Loucy (cell line): ENCODE measurements at regions not wholly inside any gene's neighbourhood (a gene's known extent, or its start where the extent isn't known, plus 50 kb on each side); places are given as distances from the start of the nearest gene placed in this dataset.

Experiments used
- CTCF ChIP-seq: fragments of 200-600 bp; sonication (generic); conservative IDR thresholded peaks from 2 replicates; pipeline ENCODE4 v1.5.1; 2014; ENCODE audit warnings: mild to moderate bottlenecking, antibody characterized with exemption, low read length
- EZH2phosphoT487 ChIP-seq: fragments of 200-600 bp; IDR thresholded peaks from 2 replicates; pipeline ENCODE4 v1.6.1; 2018; ENCODE audit warnings: antibody characterized with exemption, mild to moderate bottlenecking, moderate library complexity, borderline replicate concordance

DNA sequence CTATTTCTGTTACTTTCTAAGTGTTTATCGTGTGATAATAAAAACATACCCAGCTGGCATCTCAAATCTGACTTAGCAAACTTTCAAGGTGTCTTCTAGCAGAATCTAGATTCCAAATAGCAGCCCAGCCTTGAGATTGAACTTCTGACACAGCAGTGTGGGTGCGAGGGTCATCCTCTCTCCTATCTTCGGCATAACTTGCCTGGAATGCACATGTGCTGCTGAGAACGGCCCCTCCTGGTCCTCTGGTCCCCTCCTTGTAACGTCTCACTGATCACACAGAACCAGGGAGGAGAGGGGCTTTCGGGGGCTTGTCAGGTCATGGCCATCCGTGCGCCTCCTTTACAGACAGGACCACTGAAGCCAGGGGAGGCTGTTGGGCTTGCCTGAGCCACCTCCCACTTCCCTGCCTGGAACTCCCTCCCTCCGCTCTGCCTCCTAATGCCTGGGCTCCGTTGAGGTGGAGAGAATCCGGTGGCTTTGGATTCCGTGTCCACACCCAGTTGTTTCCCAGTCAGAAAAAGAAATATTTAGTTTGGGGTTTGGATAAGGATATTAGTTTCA lies 344.4 kb upstream of the C2CD4B start:
- TF ChIP-seq CTCF (no peak), EZH2phosphoT487 (no peak)
